H9 (cell line): ENCODE measurements at regions not wholly inside any gene's neighbourhood (a gene's known extent, or its start where the extent isn't known, plus 50 kb on each side); places are given as distances from the start of the nearest gene placed in this dataset.

Experiments used
- DNase-seq: peaks from one replicate; pipeline ENCODE4 v3.0.0-alpha.2; 2017
- H2AFZ ChIP-seq: one replicate; pipeline ENCODE4 v1.6.1; 2013; ENCODE audit warnings: mild to moderate bottlenecking, low read length, control low read depth, moderate library complexity
- H2AK5ac ChIP-seq: 2 replicates; pipeline ENCODE4 v1.6.1; 2013; ENCODE audit warnings: low read length, control low read depth, mixed read lengths; ENCODE audit not compliant: insufficient read length
- H2BK120ac ChIP-seq: one replicate; pipeline ENCODE4 v1.6.1; 2013; ENCODE audit warnings: low read depth, mild to moderate bottlenecking, low read length, control low read depth, inconsistent platforms; ENCODE audit not compliant: poor library complexity, severe bottlenecking
- H2BK12ac ChIP-seq: 2 replicates; pipeline ENCODE4 v1.6.1; 2013; ENCODE audit warnings: low read length, control low read depth, mixed read lengths, low read depth; ENCODE audit not compliant: insufficient read length
- H2BK15ac ChIP-seq: 2 replicates; pipeline ENCODE4 v1.6.1; 2013; ENCODE audit warnings: low read depth, low read length, control low read depth
- H2BK20ac ChIP-seq: one replicate; pipeline ENCODE4 v1.6.1; 2013; ENCODE audit warnings: low read depth, mild to moderate bottlenecking, low read length, control low read depth, inconsistent platforms; ENCODE audit not compliant: poor library complexity, severe bottlenecking
- H2BK5ac ChIP-seq: 2 replicates; pipeline ENCODE4 v1.6.1; 2013; ENCODE audit warnings: low read length, control low read depth, mixed read lengths; ENCODE audit not compliant: insufficient read length
- H3K14ac ChIP-seq: 2 replicates; pipeline ENCODE4 v1.6.1; 2013; ENCODE audit warnings: low read length, control low read depth; ENCODE audit not compliant: insufficient read depth
- H3K18ac ChIP-seq: 2 replicates; pipeline ENCODE4 v1.6.1; 2013; ENCODE audit warnings: low read depth, mild to moderate bottlenecking, mixed read lengths, low read length, control low read depth; ENCODE audit not compliant: insufficient read length
- H3K23ac ChIP-seq: 2 replicates; pipeline ENCODE4 v1.6.1; 2013; ENCODE audit warnings: low read length, control low read depth, mixed read lengths, low read depth; ENCODE audit not compliant: insufficient read length
- H3K23me2 ChIP-seq: 2 replicates; pipeline ENCODE4 v1.6.1; 2013; ENCODE audit warnings: low read depth, mild to moderate bottlenecking, mixed read lengths, low read length, control low read depth; ENCODE audit not compliant: insufficient read length, poor library complexity, severe bottlenecking
- H3K27ac ChIP-seq: 2 replicates; pipeline ENCODE4 v1.5.1; 2013; ENCODE audit warnings: low read length, control low read depth, mixed read lengths, low read depth; ENCODE audit not compliant: insufficient read length
- H3K27me3 ChIP-seq: 2 replicates; pipeline ENCODE4 v1.6.1; 2013; ENCODE audit warnings: low read length, control low read depth, inconsistent platforms; ENCODE audit not compliant: insufficient read depth
- H3K4ac ChIP-seq: 2 replicates; pipeline ENCODE4 v1.6.1; 2013; ENCODE audit warnings: low read depth, mild to moderate bottlenecking, control low read depth, inconsistent platforms, low read length, moderate library complexity
- H3K4me1 ChIP-seq: 2 replicates; pipeline ENCODE4 v1.6.1; 2013; ENCODE audit warnings: low read length, control low read depth, inconsistent platforms; ENCODE audit not compliant: insufficient read depth
- H3K4me2 ChIP-seq: 2 replicates; pipeline ENCODE4 v1.6.1; 2013; ENCODE audit warnings: low read length, control low read depth, mixed read lengths; ENCODE audit not compliant: insufficient read length, insufficient read depth
- H3K56ac ChIP-seq: 2 replicates; pipeline ENCODE4 v1.6.1; 2013; ENCODE audit warnings: low read depth, mild to moderate bottlenecking, mixed read lengths, low read length, control low read depth; ENCODE audit not compliant: insufficient read length
- H3K79me1 ChIP-seq: 2 replicates; pipeline ENCODE4 v1.6.1; 2013; ENCODE audit warnings: low read depth, mild to moderate bottlenecking, moderate library complexity, low read length, control low read depth, inconsistent platforms; ENCODE audit not compliant: insufficient read depth, poor library complexity, severe bottlenecking
- H3K79me2 ChIP-seq: 2 replicates; pipeline ENCODE4 v1.6.1; 2013; ENCODE audit warnings: low read length, control low read depth, inconsistent platforms; ENCODE audit not compliant: insufficient read depth
- H3K9ac ChIP-seq: 2 replicates; pipeline ENCODE4 v1.6.1; 2013; ENCODE audit warnings: low read length, control low read depth, mixed read lengths; ENCODE audit not compliant: insufficient read length; ENCODE audit errors: extremely low read depth
- H3K9me3 ChIP-seq: one replicate; pipeline ENCODE4 v1.6.1; 2013; ENCODE audit warnings: low read depth, low read length, inconsistent platforms; ENCODE audit not compliant: control insufficient read depth
- H3T11ph ChIP-seq: one replicate; pipeline ENCODE4 v1.6.1; 2013; ENCODE audit warnings: mild to moderate bottlenecking, low read length, control low read depth, inconsistent platforms
- H4K20me1 ChIP-seq: one replicate; pipeline ENCODE4 v1.6.1; 2013; ENCODE audit not compliant: control insufficient read depth, insufficient read length, insufficient read depth
- H4K5ac ChIP-seq: 2 replicates; pipeline ENCODE4 v1.6.1; 2013; ENCODE audit warnings: low read depth, mild to moderate bottlenecking, mixed read lengths, low read length, control low read depth; ENCODE audit not compliant: insufficient read length
- H4K8ac ChIP-seq: replicated peaks from 2 replicates; pipeline ENCODE4 v1.6.1; 2013; ENCODE audit warnings: low read length, control low read depth, mixed read lengths, low read depth; ENCODE audit not compliant: insufficient read length
- H4K91ac ChIP-seq: 2 replicates; pipeline ENCODE4 v1.6.1; 2013; ENCODE audit warnings: low read depth, mild to moderate bottlenecking, moderate library complexity, mixed read lengths, low read length, control low read depth; ENCODE audit not compliant: insufficient read length
- H3K27ac Mint-ChIP-seq, 3 experiments: 2 replicates in 2 of 3; 3 replicates in 1 of 3; pipeline ENCODE4 v1.8.0; 2020 to 2021; ENCODE audit warnings: mixed read lengths in 3 of 3, mild to moderate bottlenecking in 1 of 3, moderate library complexity in 1 of 3
- H3K27me3 Mint-ChIP-seq: 2 replicates; pipeline ENCODE4 v1.8.0; 2021; ENCODE audit warnings: low read depth, mild to moderate bottlenecking, moderate library complexity, mixed read lengths
- H3K36me3 Mint-ChIP-seq, 3 experiments: 2 replicates in 2 of 3; 3 replicates in 1 of 3; pipeline ENCODE4 v1.8.0; 2020 to 2021; ENCODE audit warnings: low read depth in 3 of 3, mixed read lengths in 3 of 3; ENCODE audit not compliant: insufficient read depth in 1 of 3
- H3K4me1 Mint-ChIP-seq, 2 experiments: 2 replicates each; pipeline ENCODE4 v1.8.0; 2020; ENCODE audit warnings: mixed read lengths in 2 of 2
- H3K4me3 Mint-ChIP-seq, 2 experiments: 2 replicates in 1 of 2; 3 replicates in 1 of 2; pipeline ENCODE4 v1.8.0; 2020 to 2021; ENCODE audit warnings: mild to moderate bottlenecking in 2 of 2, mixed read lengths in 2 of 2, moderate library complexity in 1 of 2
- H3K9me3 Mint-ChIP-seq, 2 experiments: 2 replicates in 1 of 2; 3 replicates in 1 of 2; pipeline ENCODE4 v1.8.0; 2020; ENCODE audit warnings: mild to moderate bottlenecking in 2 of 2, mixed read lengths in 2 of 2, moderate library complexity in 1 of 2
- CTCF ChIP-seq: fragments of 200-600 bp; sonication (generic); conservative IDR thresholded peaks from 3 replicates; pipeline ENCODE4 v1.8.0; 2021; ENCODE audit warnings: antibody characterized with exemption, mild to moderate bottlenecking
- WGBS: extraction: QIAGEN DNeasy Blood & Tissue Kit; methylation state at CpG from one replicate; pipeline ENCODE4 v1.1.7; 2013; ENCODE audit warnings: missing lambda C conversion rate, low lambda C conversion rate, mixed read lengths; ENCODE audit not compliant: insufficient read length; ENCODE audit errors: extremely low coverage; 5-methylcytosine and 5-hydroxymethylcytosine counted together

- H3K9me3 Mint-ChIP-seq = peaks cover 3 to 7% of the 10 kb centered on the region in 2 experiments; a peak in 4 of 5 replicates
- no peak overlapping the region for H4K5ac ChIP-seq
- H3K4ac ChIP-seq = no peak overlapping the region
- DNase-seq = no peak
- no peaks in the 10 kb centered on the region for H3K27me3 ChIP-seq
- H2AFZ ChIP-seq = no peak overlapping the region
- no peaks in the 10 kb centered on the region for H3K4me1 ChIP-seq
- H3K23me2 ChIP-seq = no peaks in the 10 kb centered on the region
- no peak overlapping the region for H3K14ac ChIP-seq
- WGBS = no CpG with 5 or more reads among the region's 17 CpGs
- no peak overlapping the region for H4K8ac ChIP-seq
- H3K79me1 ChIP-seq = no peaks in the 10 kb centered on the region
- H3K4me2 ChIP-seq = no peak overlapping the region
- no peaks in the 10 kb centered on the region for H3K79me2 ChIP-seq
- H4K91ac ChIP-seq = no peak overlapping the region
- no peak overlapping the region for H2BK20ac ChIP-seq
- H3K4me1 Mint-ChIP-seq = peaks cover 9 to 17% of the 10 kb centered on the region in 2 experiments
- H3K56ac ChIP-seq = no peak overlapping the region
- TF ChIP-seq CTCF = no peak
- H3K18ac ChIP-seq = no peak overlapping the region
- no peak overlapping the region for H3K27ac ChIP-seq
- H2BK120ac ChIP-seq = no peak overlapping the region
- H2BK15ac ChIP-seq = no peak overlapping the region
- H2BK5ac ChIP-seq = no peak overlapping the region
- peaks cover 0 to 4% (median 4%) of the 10 kb centered on the region in 3 experiments; a peak in 2 of 7 replicates for H3K36me3 Mint-ChIP-seq
- no peak overlapping the region for H3K4me3 Mint-ChIP-seq
- H3K23ac ChIP-seq = no peak overlapping the region
- H2AK5ac ChIP-seq = no peak overlapping the region
- H3K9ac ChIP-seq = no peak overlapping the region
- H2BK12ac ChIP-seq = no peak overlapping the region
- H3T11ph ChIP-seq = no peak overlapping the region
- no peak overlapping the region for H3K27ac Mint-ChIP-seq
- H4K20me1 ChIP-seq = no peaks in the 10 kb centered on the region
- no peaks in the 10 kb centered on the region for H3K9me3 ChIP-seq
- H3K27me3 Mint-ChIP-seq = no peaks in the 10 kb centered on the region
Measured at GRCh38 chrX:1903236-1903935, 288.5 kb downstream of the ASMT start.
